ENCODE measurements at regions not wholly inside any gene's neighbourhood (a gene's known extent, or its start where the extent isn't known, plus 50 kb on each side); places are given as distances from the start of the nearest gene placed in this dataset.

GRCh38 chr7:81245353-81245752 is 326.5 kb upstream of the SEMA3C start:
- Histone ChIP-seq H3K27ac (no peak overlapping the region), H3K4me1 (no peaks in the 10 kb centered on the region), H3K9me3 (no peaks in the 10 kb centered on the region), H3K4me3 (no peak overlapping the region), H3K36me3 (no peaks in the 10 kb centered on the region), H3K27me3 (no peaks in the 10 kb centered on the region)
- no peak for DNase-seq (ENCODE audit: low spot score in 2 of 2)
- TF ChIP-seq CTCF (IDR thresholded peaks at IDR 0.05) (no peak), POLR2A (IDR thresholded peaks at IDR 0.05) (no peak), EP300 (IDR thresholded peaks at IDR 0.05) (no peak), POLR2AphosphoS5 (IDR thresholded peaks at IDR 0.05) (no peak)
- WGBS, result 81% methylated on average over 4 of the region's 4 CpGs

- DNase-seq (ENCODE audit: low spot score in 2 of 2), result no peak
- Histone ChIP-seq H3K27ac (no peak overlapping the region), H3K4me3 (no peak overlapping the region), H3K36me3 (no peaks in the 10 kb centered on the region), H3K27me3 (no peaks in the 10 kb centered on the region), H3K4me1 (no peaks in the 10 kb centered on the region), H3K9me3 (no peaks in the 10 kb centered on the region)
- WGBS, result 65% methylated on average over 3 of the region's 3 CpGs
- TF ChIP-seq EP300 (IDR thresholded peaks at IDR 0.05) (no peak), POLR2A (IDR thresholded peaks at IDR 0.05) (no peak), POLR2AphosphoS5 (IDR thresholded peaks at IDR 0.05) (no peak), CTCF (IDR thresholded peaks at IDR 0.05) (no peak)
Observed at GRCh38 chr7:81244224-81244623, 325.4 kb upstream of the SEMA3C start.

GRCh38 chr7:81236560-81236959 is 317.7 kb upstream of the SEMA3C start:
- TF ChIP-seq POLR2A (IDR thresholded peaks at IDR 0.05) (no peak), EP300 (IDR thresholded peaks at IDR 0.05) (no peak), CTCF (IDR thresholded peaks at IDR 0.05) (no peak), POLR2AphosphoS5 (IDR thresholded peaks at IDR 0.05) (no peak)
- DNase-seq (ENCODE audit: low spot score in 2 of 2), result no peak
- Histone ChIP-seq H3K27me3 (no peaks in the 10 kb centered on the region), H3K4me3 (no peak overlapping the region), H3K27ac (no peak overlapping the region), H3K4me1 (peaks cover 4% of the 10 kb centered on the region), H3K36me3 (no peaks in the 10 kb centered on the region), H3K9me3 (no peaks in the 10 kb centered on the region)
- WGBS, result 72% methylated on average over 2 of the region's 2 CpGs

GRCh38 chr7:81235997-81236396 is 317.1 kb upstream of the SEMA3C start:
- WGBS, result 65% methylated on average over 5 of the region's 5 CpGs
- no peak for DNase-seq (ENCODE audit: low spot score in 2 of 2)

GRCh38 chr7:81234896-81235295 is 316.0 kb upstream of the SEMA3C start:
- TF ChIP-seq EP300 (IDR thresholded peaks at IDR 0.05) (no peak), CTCF (IDR thresholded peaks at IDR 0.05) (no peak), POLR2AphosphoS5 (IDR thresholded peaks at IDR 0.05) (no peak), POLR2A (IDR thresholded peaks at IDR 0.05) (no peak)

More at GRCh38 chr7:81235997-81236396, 317.1 kb upstream of the SEMA3C start:
- Histone ChIP-seq H3K27me3 (no peaks in the 10 kb centered on the region), H3K9me3 (no peaks in the 10 kb centered on the region), H3K4me1 (peaks cover 4% of the 10 kb centered on the region), H3K4me3 (no peak overlapping the region), H3K36me3 (no peaks in the 10 kb centered on the region), H3K27ac (no peak overlapping the region)
- TF ChIP-seq POLR2A (IDR thresholded peaks at IDR 0.05), result no peak
- TF ChIP-seq EP300 (IDR thresholded peaks at IDR 0.05), result no peak
- no peak for TF ChIP-seq CTCF (IDR thresholded peaks at IDR 0.05)
- no peak for TF ChIP-seq POLR2AphosphoS5 (IDR thresholded peaks at IDR 0.05)

More at GRCh38 chr7:81234896-81235295, 316.0 kb upstream of the SEMA3C start:
- Histone ChIP-seq H3K36me3 (no peaks in the 10 kb centered on the region), H3K4me3 (no peak overlapping the region), H3K27me3 (no peaks in the 10 kb centered on the region), H3K9me3 (no peaks in the 10 kb centered on the region), H3K27ac (no peak overlapping the region), H3K4me1 (peaks cover 4% of the 10 kb centered on the region)
- no peak for DNase-seq (ENCODE audit: low spot score in 2 of 2)
- 41% methylated on average over 1 of the region's 1 CpG for WGBS

Data from suprapubic skin (tissue), 4 donors.